Pancreas (tissue), 10 donors: ENCODE measurements at regions not wholly inside any gene's neighbourhood (a gene's known extent, or its start where the extent isn't known, plus 50 kb on each side); places are given as distances from the start of the nearest gene placed in this dataset.
A peak's percentile ranks its signal among the peaks of the same experiment; 100 is the strongest.

Experiments
- ATAC-seq, 4 donors: fragments of 200-7000 bp; cut with Tn5 transposase; one replicate each; pipeline versions ENCODE4 v1.8.0 to v1.9.1; 2020; ENCODE audit warnings: mild to moderate bottlenecking in 4 of 4, moderate library complexity in 4 of 4
- DNase-seq, 6 donors: peaks; one replicate each; pipeline ENCODE4 v3.0.0-alpha.2; 2020
- FAIRE-seq: peaks from 2 replicates; lab custom pipeline; 2012; peaks lifted over from hg19 to GRCh38; lab: Jason Lieb, UNC
- H3K27ac ChIP-seq, 4 donors: fragments of 200-600 bp; sonication (generic); 1 replicate in 3 of 4; 2 replicates in 1 of 4; pipeline versions ENCODE4 v1.5.0 to v1.8.0; 2020
- H3K27me3 ChIP-seq, 4 donors: fragments of 200-600 bp; one replicate each; pipeline ENCODE4 v1.8.0; 2021
- H3K36me3 ChIP-seq, 3 donors: fragments of 200-600 bp; sonication (generic) in 1 of 3; one replicate each; pipeline versions ENCODE4 v1.5.0 to v1.8.0; 2020 to 2021
- H3K4me1 ChIP-seq, 3 donors: fragments of 200-600 bp; one replicate each; pipeline ENCODE4 v1.8.0; 2021
- H3K4me3 ChIP-seq, 4 donors: fragments of 200-600 bp; sonication (generic) in 2 of 4; one replicate each; pipeline versions ENCODE4 v1.5.0 to v1.8.0; 2020 to 2021
- H3K9me3 ChIP-seq, 4 donors: fragments of 200-600 bp; one replicate each; pipeline ENCODE4 v1.8.0; 2021
- WGBS, 2 donors: extraction: QIAGEN DNeasy Blood & Tissue Kit; methylation state at CpG; one replicate each; pipeline ENCODE4 v1.1.7; 2013; 5-methylcytosine and 5-hydroxymethylcytosine counted together
- intact Hi-C, 3 donors: fragments of 100-400 bp; cut with DNase I; formaldehyde crosslinking; loops; one replicate each; pipeline versions ENCODE4 v1.11.1 to v1.14.2; 2022
- TF ChIP-seq, protein P1 (sequence below), 4 donors: fragments of 200-600 bp; sonication (generic) in 3 of 4; IDR thresholded peaks; one replicate each; pipeline versions ENCODE4 v1.5.0 to v1.8.0; 2021; ENCODE audit warnings: antibody characterized with exemption in 4 of 4
- donor health status: healthy with polysubstance abuse.
- donor health status: DM: no; HTN: no; CAD: no; lungs with moderate emphysema.
- donor health status: DM: no; HTN: no; CAD: no.
- donor health status: control.
- donor health status: control.
- donor health status: Bipolar disorder and iron deficiency.
- donor health status: DM: yes; HTN: yes; CAD: no.
- donor health status: DM: no; HTN: no; CAD: no.
- donor health status: DM: no; HTN: no; CAD: no.
- donor health status: DM: yes; HTN: yes; CAD: no.

DNA sequence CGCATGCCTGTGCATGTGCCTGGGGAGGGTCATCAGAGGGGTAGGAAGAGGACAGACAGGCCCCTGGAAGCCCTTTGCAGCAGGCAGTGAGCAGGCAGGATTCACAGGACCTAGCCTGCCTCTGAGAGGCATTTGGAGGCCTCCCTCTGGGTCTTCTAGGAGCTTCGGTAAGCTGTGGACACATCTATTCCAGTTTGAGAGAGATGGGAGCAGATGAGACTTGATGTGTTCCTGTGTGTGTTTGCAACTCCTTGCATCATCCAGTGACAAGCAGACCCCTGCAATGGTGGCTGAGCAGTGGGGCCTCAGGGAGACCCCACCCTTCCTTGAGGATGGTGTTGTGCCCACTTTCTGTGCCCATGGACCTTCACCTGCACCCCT lies 64.0 kb downstream of the GADD45G start:
- no peak for FAIRE-seq
- TF ChIP-seq, protein P1, sequence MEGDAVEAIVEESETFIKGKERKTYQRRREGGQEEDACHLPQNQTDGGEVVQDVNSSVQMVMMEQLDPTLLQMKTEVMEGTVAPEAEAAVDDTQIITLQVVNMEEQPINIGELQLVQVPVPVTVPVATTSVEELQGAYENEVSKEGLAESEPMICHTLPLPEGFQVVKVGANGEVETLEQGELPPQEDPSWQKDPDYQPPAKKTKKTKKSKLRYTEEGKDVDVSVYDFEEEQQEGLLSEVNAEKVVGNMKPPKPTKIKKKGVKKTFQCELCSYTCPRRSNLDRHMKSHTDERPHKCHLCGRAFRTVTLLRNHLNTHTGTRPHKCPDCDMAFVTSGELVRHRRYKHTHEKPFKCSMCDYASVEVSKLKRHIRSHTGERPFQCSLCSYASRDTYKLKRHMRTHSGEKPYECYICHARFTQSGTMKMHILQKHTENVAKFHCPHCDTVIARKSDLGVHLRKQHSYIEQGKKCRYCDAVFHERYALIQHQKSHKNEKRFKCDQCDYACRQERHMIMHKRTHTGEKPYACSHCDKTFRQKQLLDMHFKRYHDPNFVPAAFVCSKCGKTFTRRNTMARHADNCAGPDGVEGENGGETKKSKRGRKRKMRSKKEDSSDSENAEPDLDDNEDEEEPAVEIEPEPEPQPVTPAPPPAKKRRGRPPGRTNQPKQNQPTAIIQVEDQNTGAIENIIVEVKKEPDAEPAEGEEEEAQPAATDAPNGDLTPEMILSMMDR (IDR thresholded peaks at IDR 0.05) = no peak
- H3K9me3 ChIP-seq = no peaks in the 10 kb centered on the region
- ATAC-seq = no peak
- no peaks in the 10 kb centered on the region for H3K36me3 ChIP-seq
- no peak overlapping the region for H3K4me3 ChIP-seq
- peak overlapping the region; percentile 14 to 74 (median 64) for H3K27ac ChIP-seq
- intact Hi-C loops = no loop called here
- H3K27me3 ChIP-seq = no peaks in the 10 kb centered on the region
- no peak for DNase-seq
- peaks cover 56 to 72% (median 72%) of the 10 kb centered on the region in 3 donors for H3K4me1 ChIP-seq
- 94 to 97% methylated on average over 2 of the region's 2 CpGs for WGBS, 2 donors

DNA sequence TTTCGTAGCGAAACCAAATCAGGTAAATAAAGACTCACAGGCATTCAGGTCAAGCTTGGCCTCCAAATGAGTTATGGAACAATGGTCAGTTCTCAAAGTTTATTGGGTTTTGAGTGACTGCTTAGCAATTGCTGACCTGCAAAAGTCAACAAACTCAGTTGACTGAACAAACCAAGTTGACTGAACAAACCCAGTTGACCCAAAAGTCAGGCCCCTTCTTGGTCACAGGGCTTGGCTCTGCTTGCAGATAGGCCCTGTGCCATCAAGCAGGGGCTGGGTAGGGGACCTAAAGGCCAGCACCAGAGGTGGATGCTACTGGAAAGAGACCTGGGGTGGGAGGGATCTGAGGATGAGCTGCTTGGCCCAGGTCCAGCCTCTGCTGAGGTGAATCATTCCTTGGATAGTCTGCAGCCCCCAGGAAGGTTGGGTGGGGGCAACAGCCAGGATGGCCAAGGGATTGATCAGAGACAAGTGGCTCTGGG lies 64.6 kb downstream of the GADD45G start:
- Histone ChIP-seq H3K9me3 (no peaks in the 10 kb centered on the region), H3K4me3 (no peak overlapping the region), H3K27ac (peak overlapping the region; percentile 14 to 74 (median 64)), H3K27me3 (no peaks in the 10 kb centered on the region), H3K4me1 (peaks cover 51 to 66% (median 66%) of the 10 kb centered on the region in 3 donors), H3K36me3 (no peaks in the 10 kb centered on the region)
- FAIRE-seq (no peak), ATAC-seq (peak in 3 of 4 donors; percentile 4 to 44 (median 9)), DNase-seq (peak in 4 of 6 donors; percentile 65 to 77 (median 68))
- intact Hi-C loops = no loop called here
- TF ChIP-seq, protein P1 (IDR thresholded peaks at IDR 0.05) = no peak
- 44 to 52% methylated on average over 2 of the region's 2 CpGs for whole genome bisulfite sequencing, 2 donors

DNA sequence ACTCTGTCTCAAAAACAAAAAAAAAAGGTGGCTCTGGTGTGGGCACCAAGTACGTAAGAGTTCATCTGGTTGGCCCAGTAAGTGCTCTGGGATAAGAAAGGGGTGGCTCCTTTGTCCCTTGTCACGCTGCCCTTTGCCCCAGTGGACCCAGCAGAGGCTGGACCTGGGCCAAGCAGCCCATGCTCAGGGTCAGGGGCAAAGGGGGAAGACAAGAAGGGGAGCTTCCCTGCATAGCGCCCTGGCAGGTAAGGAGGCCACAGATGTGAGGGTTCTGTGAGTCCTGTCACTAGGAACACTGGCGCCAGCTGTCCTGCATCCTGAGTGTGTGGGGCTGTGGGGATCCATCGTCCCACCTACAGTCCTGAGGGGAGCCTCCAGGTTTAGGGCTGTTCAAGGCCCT lies 65.3 kb downstream of the GADD45G start:
- DNase-seq (peak in 2 of 6 donors; percentile 71 to 79), FAIRE-seq (no peak), ATAC-seq (peak in 2 of 4 donors; percentile 8 to 11)
- no peak overlapping the region for H3K4me3 ChIP-seq
- H3K27me3 ChIP-seq = no peaks in the 10 kb centered on the region
- TF ChIP-seq, protein P1 (IDR thresholded peaks at IDR 0.05) = no peak
- H3K36me3 ChIP-seq = no peaks in the 10 kb centered on the region
- WGBS, 2 donors = 54 to 64% methylated on average over 5 of the region's 5 CpGs
- no peaks in the 10 kb centered on the region for H3K9me3 ChIP-seq
- H3K27ac ChIP-seq = peak overlapping the region; percentile 14 to 74 (median 58)
- peaks cover 49 to 64% (median 63%) of the 10 kb centered on the region in 3 donors for H3K4me1 ChIP-seq
- intact Hi-C loops = loop anchor here in 1 of 3 donors (5.0 kb wide), 1 partner anchor 58 kb away; no protein-coding TSS in a partner anchor

DNA sequence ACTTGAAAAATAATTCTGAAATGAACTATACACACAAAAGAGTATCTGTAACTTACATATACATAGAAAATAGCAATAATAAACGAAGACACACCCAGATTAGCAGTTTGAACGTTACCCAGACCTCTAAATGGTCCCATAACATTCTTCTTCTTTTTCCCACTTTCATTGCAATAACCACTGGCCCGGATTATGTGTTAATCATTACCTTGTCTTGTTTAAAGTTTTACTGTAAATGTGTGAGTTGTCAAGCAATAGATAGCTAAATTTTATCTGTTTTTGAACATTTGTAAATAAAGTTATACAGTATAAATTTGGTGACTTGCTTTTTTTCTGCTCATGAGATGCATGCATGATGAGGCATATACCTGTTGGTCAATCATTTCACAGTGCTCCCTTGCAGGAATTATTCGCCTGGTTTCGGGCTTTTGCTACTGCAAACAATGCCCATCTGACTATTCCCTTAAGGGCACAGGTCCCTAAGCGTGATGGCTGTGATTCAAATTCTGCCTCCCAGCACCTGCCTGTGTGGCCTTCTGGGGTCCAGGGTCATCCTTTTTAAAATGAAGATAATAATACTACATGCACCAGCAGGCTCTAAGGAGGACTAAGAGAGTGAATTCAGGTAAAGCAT lies 66.1 kb downstream of the GADD45G start:
- ATAC-seq = peak; percentile 10 to 20 (median 13)
- 13 to 15% methylated on average over 6 of the region's 6 CpGs for WGBS, 2 donors

More for the DNA sequence above, 66.1 kb downstream of the GADD45G start:
- Histone ChIP-seq H3K27me3 (no peaks in the 10 kb centered on the region), H3K9me3 (no peaks in the 10 kb centered on the region), H3K36me3 (no peaks in the 10 kb centered on the region), H3K27ac (peak overlapping the region in 3 of 4 donors; percentile 53 to 74 (median 62)), H3K4me1 (peaks cover 49 to 64% (median 63%) of the 10 kb centered on the region in 3 donors), H3K4me3 (no peak overlapping the region)
- TF ChIP-seq, protein P1 (IDR thresholded peaks at IDR 0.05) = no peak
- intact Hi-C loops = loop anchor here in 1 of 3 donors (5.0 kb wide), 1 partner anchor 59 kb away; no protein-coding TSS in a partner anchor
- DNase-seq (no peak), FAIRE-seq (peak; percentile 47)
